ENCODE measurements at regions not wholly inside any gene's neighbourhood (a gene's known extent, or its start where the extent isn't known, plus 50 kb on each side); places are given as distances from the start of the nearest gene placed in this dataset.
A peak's percentile ranks its signal among the peaks of the same experiment; 100 is the strongest.

- peak overlapping the region; percentile 59; the same call in 1 of the 2 replicates for H3K4me3 ChIP-seq (ENCODE audit: low read length)
- TF ChIP-seq ZNF274 (IDR thresholded peaks at IDR 0.05; ENCODE audit: low read depth, low read length): no peak
Measured at GRCh38 chr1:79667848-79668696, 661.5 kb upstream of the ADGRL4 start.

- no peak for TF ChIP-seq ZNF274 (IDR thresholded peaks at IDR 0.05; ENCODE audit: low read depth, low read length)
Measured at GRCh38 chr1:79667166-79667565, 660.6 kb upstream of the ADGRL4 start.

GRCh38 chr1:79663916-79664315 lies 657.4 kb upstream of the ADGRL4 start:
- no peak overlapping the region for H3K4me3 ChIP-seq (ENCODE audit: low read length)
- no peak for TF ChIP-seq ZNF274 (IDR thresholded peaks at IDR 0.05; ENCODE audit: low read depth, low read length)

More at GRCh38 chr1:79667166-79667565, 660.6 kb upstream of the ADGRL4 start:
- no peak overlapping the region for H3K4me3 ChIP-seq (ENCODE audit: low read length)

GRCh38 chr1:79662596-79662995 lies 656.1 kb upstream of the ADGRL4 start:
- H3K4me3 ChIP-seq (ENCODE audit: low read length): no peak overlapping the region
- no peak for TF ChIP-seq ZNF274 (IDR thresholded peaks at IDR 0.05; ENCODE audit: low read depth, low read length)

- no peak for TF ChIP-seq ZNF274 (IDR thresholded peaks at IDR 0.05; ENCODE audit: low read depth, low read length)
- no peak overlapping the region for H3K4me3 ChIP-seq (ENCODE audit: low read length)
Measured at GRCh38 chr1:79660129-79660528, 653.6 kb upstream of the ADGRL4 start.

GRCh38 chr1:79657951-79658658 lies 651.6 kb upstream of the ADGRL4 start:
- H3K4me3 ChIP-seq (ENCODE audit: low read length): no peak overlapping the region
- no peak for TF ChIP-seq ZNF274 (IDR thresholded peaks at IDR 0.05; ENCODE audit: low read depth, low read length)

GRCh38 chr1:79655876-79656275 lies 649.3 kb upstream of the ADGRL4 start:
- no peak for TF ChIP-seq ZNF274 (IDR thresholded peaks at IDR 0.05; ENCODE audit: low read depth, low read length)
- no peak overlapping the region for H3K4me3 ChIP-seq (ENCODE audit: low read length)

GRCh38 chr1:79652426-79652825 lies 645.9 kb upstream of the ADGRL4 start:
- H3K4me3 ChIP-seq (ENCODE audit: low read length): no peak overlapping the region
- no peak for TF ChIP-seq ZNF274 (IDR thresholded peaks at IDR 0.05; ENCODE audit: low read depth, low read length)

- H3K4me3 ChIP-seq (ENCODE audit: low read length): no peak overlapping the region
- TF ChIP-seq ZNF274 (IDR thresholded peaks at IDR 0.05; ENCODE audit: low read depth, low read length): no peak
Measured at GRCh38 chr1:79648126-79648525, 641.6 kb upstream of the ADGRL4 start.

GRCh38 chr1:79646880-79647279 lies 640.4 kb upstream of the ADGRL4 start:
- H3K4me3 ChIP-seq (ENCODE audit: low read length): no peak overlapping the region
- TF ChIP-seq ZNF274 (IDR thresholded peaks at IDR 0.05; ENCODE audit: low read depth, low read length): no peak

- no peak overlapping the region for H3K4me3 ChIP-seq (ENCODE audit: low read length)
- no peak for TF ChIP-seq ZNF274 (IDR thresholded peaks at IDR 0.05; ENCODE audit: low read depth, low read length)
Measured at GRCh38 chr1:79638382-79638781, 631.9 kb upstream of the ADGRL4 start.

- TF ChIP-seq ZNF274 (IDR thresholded peaks at IDR 0.05; ENCODE audit: low read depth, low read length): no peak
- no peak overlapping the region for H3K4me3 ChIP-seq (ENCODE audit: low read length)
Measured at GRCh38 chr1:79633456-79633855, 626.9 kb upstream of the ADGRL4 start.

GRCh38 chr1:79629414-79629813 lies 622.9 kb upstream of the ADGRL4 start:
- no peak overlapping the region for H3K4me3 ChIP-seq (ENCODE audit: low read length)
- no peak for TF ChIP-seq ZNF274 (IDR thresholded peaks at IDR 0.05; ENCODE audit: low read depth, low read length)

GRCh38 chr1:79617777-79618176 lies 611.2 kb upstream of the ADGRL4 start:
- no peak overlapping the region for H3K4me3 ChIP-seq (ENCODE audit: low read length)
- no peak for TF ChIP-seq ZNF274 (IDR thresholded peaks at IDR 0.05; ENCODE audit: low read depth, low read length)

- H3K4me3 ChIP-seq (ENCODE audit: low read length): no peak overlapping the region
- TF ChIP-seq ZNF274 (IDR thresholded peaks at IDR 0.05; ENCODE audit: low read depth, low read length): no peak
Measured at GRCh38 chr1:79614762-79615161, 608.2 kb upstream of the ADGRL4 start.
